Small intestine (tissue), 7 donors: ENCODE measurements at regions not wholly inside any gene's neighbourhood (a gene's known extent, or its start where the extent isn't known, plus 50 kb on each side); places are given as distances from the start of the nearest gene placed in this dataset.
A peak's percentile ranks its signal among the peaks of the same experiment; 100 is the strongest.

ENCODE experiments used
- DNase-seq, 2 donors: peaks; one replicate each; pipeline versions ENCODE4 v3.0.0 to v3.0.0-alpha.2; 2013
- FAIRE-seq: peaks from 2 replicates; lab custom pipeline; 2012; peaks lifted over from hg19 to GRCh38; lab: Jason Lieb, UNC
- H3K27ac ChIP-seq, 3 donors: one replicate each; pipeline ENCODE4 v1.5.1; 2013; ENCODE audit warnings: low read length in 2 of 3, mild to moderate bottlenecking in 2 of 3, control low read depth in 1 of 3, inconsistent platforms in 1 of 3, low read depth in 1 of 3, moderate library complexity in 1 of 3
- H3K27me3 ChIP-seq, 3 donors: one replicate each; pipeline ENCODE4 v1.6.1; 2013; ENCODE audit warnings: low read length in 3 of 3, inconsistent platforms in 1 of 3; ENCODE audit not compliant: control insufficient read depth in 3 of 3, insufficient read depth in 3 of 3
- H3K36me3 ChIP-seq, 3 donors: one replicate each; pipeline ENCODE4 v1.6.1; 2013; ENCODE audit warnings: low read length in 3 of 3, inconsistent platforms in 1 of 3, low read depth in 1 of 3, mild to moderate bottlenecking in 1 of 3, moderate library complexity in 1 of 3; ENCODE audit not compliant: control insufficient read depth in 3 of 3, insufficient read depth in 2 of 3
- H3K4me1 ChIP-seq, 3 donors: one replicate each; pipeline ENCODE4 v1.6.1; 2013; ENCODE audit warnings: low read length in 2 of 3, inconsistent platforms in 1 of 3, low read depth in 1 of 3, mild to moderate bottlenecking in 1 of 3, moderate library complexity in 1 of 3; ENCODE audit not compliant: control insufficient read depth in 3 of 3, insufficient read depth in 2 of 3
- H3K4me3 ChIP-seq, 3 donors: one replicate each; pipeline ENCODE4 v1.5.1; 2013; ENCODE audit warnings: low read length in 3 of 3, control low read depth in 1 of 3, inconsistent platforms in 1 of 3, low read depth in 1 of 3, mild to moderate bottlenecking in 1 of 3, moderate library complexity in 1 of 3
- H3K9me3 ChIP-seq, 2 donors: one replicate each; pipeline ENCODE4 v1.6.1; 2013; ENCODE audit warnings: low read depth in 1 of 2, low read length in 1 of 2; ENCODE audit not compliant: control insufficient read depth in 2 of 2, insufficient read depth in 1 of 2
- WGBS, 3 donors: extraction: QIAGEN DNeasy Blood & Tissue Kit; methylation state at CpG; one replicate each; pipeline ENCODE4 v1.1.7; 2013; 5-methylcytosine and 5-hydroxymethylcytosine counted together
- donor health status: healthy with polysubstance abuse.
- donor health status: control.
- donor health status: control.
- donor health status: Bipolar disorder and iron deficiency.
- donor health status: healthy.

DNA sequence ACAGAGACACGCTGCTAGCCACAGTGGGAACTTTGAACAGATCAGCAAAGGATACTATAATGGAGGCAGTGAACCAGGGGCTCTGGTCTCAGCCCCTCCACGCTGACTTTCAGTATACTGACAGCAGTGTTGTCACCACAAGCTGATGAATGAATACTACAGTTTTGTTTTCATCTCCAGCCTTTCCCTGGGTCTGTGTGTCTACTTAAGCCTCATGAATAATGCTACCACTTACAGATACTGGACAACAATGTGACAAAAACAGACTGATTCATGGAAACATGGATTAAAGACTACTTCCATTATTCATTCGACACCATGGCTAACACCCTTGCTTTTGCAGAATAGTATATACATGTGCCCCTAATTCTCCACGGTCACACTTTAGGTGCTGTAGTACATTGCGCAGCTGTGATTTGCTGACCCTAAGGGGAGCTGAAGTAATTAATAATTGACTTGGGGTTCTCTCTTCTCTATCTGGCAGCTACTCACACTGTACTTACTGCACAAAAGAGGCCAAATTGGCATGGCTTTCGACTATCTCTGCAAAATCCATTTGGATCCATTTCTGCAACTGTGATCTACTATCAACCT lies 203.2 kb upstream of the LYPLAL1 start:
- Histone ChIP-seq H3K27me3 (no peaks in the 10 kb centered on the region), H3K4me1 (no peaks in the 10 kb centered on the region), H3K27ac (no peak overlapping the region), H3K4me3 (no peak overlapping the region), H3K36me3 (no peaks in the 10 kb centered on the region), H3K9me3 (peaks cover 0 to 9% of the 10 kb centered on the region in 2 donors)
- 76 to 80% (median 80%) methylated on average over 6 of the region's 6 CpGs for WGBS, 3 donors
- no peak for DNase-seq
- FAIRE-seq: no peak

DNA sequence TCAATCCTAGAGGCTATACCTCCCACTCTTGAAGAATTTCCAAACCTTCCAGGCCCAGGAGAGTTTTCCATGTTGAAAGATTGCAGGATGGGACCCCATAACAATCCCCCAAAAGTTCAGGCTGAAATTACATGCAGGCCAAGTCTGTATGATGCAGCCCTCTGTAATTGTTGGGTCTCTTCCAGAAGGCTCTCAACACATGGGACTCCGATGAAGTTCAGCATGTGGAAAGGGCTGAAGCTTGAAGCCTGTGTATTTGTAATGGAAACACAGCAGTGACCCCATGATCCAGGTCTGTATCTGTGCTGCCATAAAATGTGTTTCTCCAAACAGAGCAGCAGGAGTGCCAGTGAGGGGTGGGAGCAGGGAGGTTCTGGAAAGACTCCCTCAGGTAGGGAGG lies 202.5 kb upstream of the LYPLAL1 start:
- 63 to 89% (median 83%) methylated on average over 1 of the region's 1 CpG for whole genome bisulfite sequencing, 3 donors
- no peaks in the 10 kb centered on the region for H3K36me3 ChIP-seq
- H3K27me3 ChIP-seq: no peaks in the 10 kb centered on the region
- H3K4me1 ChIP-seq: no peaks in the 10 kb centered on the region
- no peak overlapping the region for H3K4me3 ChIP-seq
- DNase-seq (peak in 1 of 2 donors; percentile 9), FAIRE-seq (no peak)
- H3K9me3 ChIP-seq: peaks cover 0 to 9% of the 10 kb centered on the region in 2 donors
- no peak overlapping the region for H3K27ac ChIP-seq

DNA sequence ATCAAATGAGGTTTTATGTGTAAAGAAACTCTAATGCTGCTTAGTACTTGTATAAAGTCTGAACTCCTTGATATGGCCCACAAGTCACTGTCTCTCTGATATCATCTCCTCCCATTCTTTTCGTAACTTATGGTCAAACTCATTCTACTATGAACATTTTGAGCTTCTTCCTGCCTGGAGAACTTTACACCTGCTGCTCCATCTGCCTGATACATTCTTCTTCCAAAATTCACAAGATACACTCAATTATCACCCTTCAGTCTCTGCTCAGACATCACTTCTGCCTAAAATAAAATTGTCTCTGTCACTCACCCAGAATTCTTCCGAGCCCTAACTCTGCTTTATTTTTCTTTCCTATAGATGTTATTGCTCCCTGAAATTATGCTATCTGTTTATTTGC lies 192.8 kb upstream of the LYPLAL1 start:
- H3K4me3 ChIP-seq: no peak overlapping the region
- no peaks in the 10 kb centered on the region for H3K4me1 ChIP-seq
- no peaks in the 10 kb centered on the region for H3K27me3 ChIP-seq
- no peak for FAIRE-seq
- WGBS, 3 donors: 85 to 90% (median 89%) methylated on average over 2 of the region's 2 CpGs
- H3K36me3 ChIP-seq: no peaks in the 10 kb centered on the region
- H3K27ac ChIP-seq: no peak overlapping the region
- peaks cover 0 to 2% of the 10 kb centered on the region in 2 donors for H3K9me3 ChIP-seq
- no peak for DNase-seq

DNA sequence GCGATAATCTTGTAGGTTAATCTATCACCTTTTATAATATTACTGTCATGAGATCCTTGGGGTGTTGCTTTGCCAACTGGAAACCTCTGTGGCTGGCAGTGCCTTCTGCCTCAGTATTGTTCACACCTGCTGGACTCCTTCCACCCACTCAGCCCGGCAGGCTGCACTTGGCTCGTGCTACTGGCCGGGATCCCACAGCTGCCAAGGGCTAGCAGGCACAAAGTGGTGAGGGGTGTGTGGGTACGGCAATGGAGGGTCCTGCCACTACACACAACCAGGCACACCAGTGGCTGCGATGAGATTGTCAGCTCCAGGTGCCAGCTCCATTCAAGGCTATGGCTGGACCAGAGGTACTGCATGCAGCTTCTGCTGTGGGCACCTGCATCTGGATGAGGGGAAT lies 191.2 kb upstream of the LYPLAL1 start:
- Histone ChIP-seq H3K27me3 (no peaks in the 10 kb centered on the region), H3K4me1 (no peaks in the 10 kb centered on the region), H3K27ac (no peak overlapping the region), H3K9me3 (peaks cover 0 to 2% of the 10 kb centered on the region in 2 donors), H3K36me3 (no peaks in the 10 kb centered on the region), H3K4me3 (no peak overlapping the region)
- DNase-seq (no peak), FAIRE-seq (no peak)
- 74 to 78% (median 78%) methylated on average over 6 of the region's 6 CpGs for WGBS, 3 donors

DNA sequence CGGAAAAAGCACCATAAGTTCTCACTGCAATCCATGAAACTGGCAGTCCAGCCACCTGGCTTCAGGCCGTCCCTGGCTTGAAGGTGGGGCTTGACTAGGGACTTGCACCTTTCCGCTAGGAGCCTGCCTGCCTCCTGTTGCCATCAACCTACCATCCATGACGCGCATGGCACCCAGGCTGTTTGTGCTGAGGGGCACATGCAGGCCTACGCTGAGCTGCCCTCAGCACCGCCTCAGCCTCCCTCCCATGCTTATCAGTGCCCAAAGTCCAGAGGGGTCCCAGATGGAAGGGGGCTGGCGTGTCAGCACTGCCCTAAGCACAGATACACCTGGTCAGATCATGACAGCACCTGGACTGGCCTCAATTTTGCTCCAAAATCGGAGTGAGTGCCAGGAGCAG lies 190.2 kb upstream of the LYPLAL1 start:
- no peak for FAIRE-seq
- no peak for DNase-seq
- Histone ChIP-seq H3K9me3 (peaks cover 0 to 2% of the 10 kb centered on the region in 2 donors), H3K4me3 (no peak overlapping the region), H3K4me1 (no peaks in the 10 kb centered on the region), H3K27ac (no peak overlapping the region), H3K27me3 (no peaks in the 10 kb centered on the region), H3K36me3 (no peaks in the 10 kb centered on the region)
- WGBS, 3 donors: 81 to 89% (median 85%) methylated on average over 9 of the region's 9 CpGs

DNA sequence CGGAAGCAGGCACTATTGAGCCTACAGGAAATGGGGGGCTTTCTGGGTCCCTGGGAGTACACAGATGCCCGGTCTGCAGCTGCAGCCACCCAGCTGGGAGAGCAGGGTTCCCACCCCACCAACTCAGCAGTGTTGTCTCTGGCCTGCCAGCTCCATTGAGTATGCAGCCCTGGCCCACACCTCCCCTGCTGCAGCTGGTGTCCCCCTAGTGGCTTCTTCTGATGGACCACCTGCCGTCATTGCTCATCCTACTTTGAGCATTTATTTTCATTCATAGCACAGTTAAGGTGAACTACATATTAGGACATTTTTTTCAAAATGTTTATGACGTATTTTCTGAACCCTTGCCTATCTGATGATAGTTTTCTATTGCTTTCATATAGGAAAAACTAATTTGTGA lies 189.8 kb upstream of the LYPLAL1 start:
- Histone ChIP-seq H3K9me3 (peaks cover 0 to 2% of the 10 kb centered on the region in 2 donors), H3K36me3 (no peaks in the 10 kb centered on the region), H3K4me1 (no peaks in the 10 kb centered on the region), H3K27ac (no peak overlapping the region), H3K27me3 (no peaks in the 10 kb centered on the region), H3K4me3 (no peak overlapping the region)
- 82 to 87% (median 85%) methylated on average over 4 of the region's 4 CpGs for WGBS, 3 donors
- DNase-seq (no peak), FAIRE-seq (no peak)

DNA sequence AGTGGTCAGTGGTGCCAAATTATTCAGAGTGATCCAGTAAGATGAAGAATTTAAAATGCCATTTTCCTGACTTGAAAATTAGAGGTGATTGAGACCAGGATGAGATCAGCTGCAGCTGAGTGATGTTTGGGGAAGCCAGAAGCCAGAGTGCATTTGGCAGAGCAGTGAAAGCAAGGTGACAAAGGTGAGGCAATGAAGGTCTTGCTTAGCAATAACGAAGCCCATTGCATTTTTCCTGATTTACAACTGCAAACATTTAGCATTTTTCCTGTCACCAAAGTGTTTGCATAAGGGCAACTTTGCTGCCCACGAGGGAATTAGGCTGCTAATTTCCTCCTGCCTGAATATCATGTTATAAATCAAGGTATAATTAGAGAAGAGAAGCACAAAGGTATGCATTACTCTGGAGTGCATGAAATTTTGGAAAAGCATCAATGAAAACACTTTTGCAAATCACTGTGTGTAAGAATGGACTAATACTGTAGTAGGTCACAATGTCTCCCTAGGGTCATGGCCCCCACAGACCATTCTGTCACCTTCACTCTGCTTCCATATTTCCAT lies 188.2 kb upstream of the LYPLAL1 start:
- H3K4me1 ChIP-seq: no peaks in the 10 kb centered on the region
- no peak overlapping the region for H3K27ac ChIP-seq
- no peaks in the 10 kb centered on the region for H3K27me3 ChIP-seq
- WGBS, 3 donors: 7 to 25% (median 13%) methylated on average over 2 of the region's 2 CpGs
- H3K9me3 ChIP-seq: no peaks in the 10 kb centered on the region
- H3K36me3 ChIP-seq: no peaks in the 10 kb centered on the region
- DNase-seq (no peak), FAIRE-seq (no peak)
- no peak overlapping the region for H3K4me3 ChIP-seq

DNA sequence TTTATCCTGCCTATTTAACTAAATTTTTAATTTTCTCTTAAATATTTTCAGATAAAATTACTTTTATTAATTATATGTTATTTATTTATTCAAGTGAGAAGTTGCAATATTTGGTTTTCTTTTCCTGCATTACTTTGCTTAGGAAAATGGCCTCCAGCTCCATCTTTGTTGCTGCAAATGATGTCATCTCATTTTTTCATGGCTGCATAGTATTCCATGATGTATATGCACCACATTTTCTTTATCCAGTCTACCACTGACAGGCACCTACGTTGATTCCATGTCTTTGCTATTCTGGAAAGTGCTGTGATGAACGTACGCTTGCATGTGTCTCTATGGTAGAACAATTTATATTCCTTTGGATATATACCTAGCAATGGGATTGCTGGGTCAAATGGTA lies 186.9 kb upstream of the LYPLAL1 start:
- Histone ChIP-seq H3K4me3 (no peak overlapping the region), H3K27me3 (no peaks in the 10 kb centered on the region), H3K36me3 (no peaks in the 10 kb centered on the region), H3K4me1 (no peaks in the 10 kb centered on the region), H3K27ac (no peak overlapping the region), H3K9me3 (no peaks in the 10 kb centered on the region)
- no peak for FAIRE-seq
- WGBS, 3 donors: 57 to 89% (median 87%) methylated on average over 3 of the region's 3 CpGs
- DNase-seq: no peak

DNA sequence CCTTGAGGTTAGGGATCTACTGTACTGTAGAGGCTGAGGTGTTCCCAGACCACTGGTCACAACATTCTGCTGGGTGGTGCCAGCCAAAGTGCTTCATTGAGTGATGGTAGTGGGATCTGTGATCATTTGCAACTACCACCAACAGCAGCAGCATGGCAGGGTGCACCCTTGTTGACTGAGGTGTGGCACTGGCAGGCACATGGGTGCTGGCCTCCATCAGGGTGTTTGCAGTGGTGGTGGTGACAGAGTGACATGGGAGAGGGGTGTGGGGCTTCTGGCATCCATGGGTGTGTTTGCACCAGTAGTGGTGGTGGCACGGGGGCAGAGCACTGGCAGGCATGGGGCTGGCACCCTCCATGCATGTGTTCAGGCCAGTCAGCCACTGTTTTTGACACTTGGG lies 183.7 kb upstream of the LYPLAL1 start:
- no peak overlapping the region for H3K27ac ChIP-seq
- no peaks in the 10 kb centered on the region for H3K27me3 ChIP-seq
- no peaks in the 10 kb centered on the region for H3K36me3 ChIP-seq
- FAIRE-seq (no peak), DNase-seq (no peak)
- no peaks in the 10 kb centered on the region for H3K4me1 ChIP-seq
- WGBS, 3 donors: 88 to 100% (median 88%) methylated on average over 1 of the region's 1 CpG
- no peaks in the 10 kb centered on the region for H3K9me3 ChIP-seq
- no peak overlapping the region for H3K4me3 ChIP-seq
